ENCODE measurements at regions not wholly inside any gene's neighbourhood (a gene's known extent, or its start where the extent isn't known, plus 50 kb on each side); places are given as distances from the start of the nearest gene placed in this dataset.

DNA sequence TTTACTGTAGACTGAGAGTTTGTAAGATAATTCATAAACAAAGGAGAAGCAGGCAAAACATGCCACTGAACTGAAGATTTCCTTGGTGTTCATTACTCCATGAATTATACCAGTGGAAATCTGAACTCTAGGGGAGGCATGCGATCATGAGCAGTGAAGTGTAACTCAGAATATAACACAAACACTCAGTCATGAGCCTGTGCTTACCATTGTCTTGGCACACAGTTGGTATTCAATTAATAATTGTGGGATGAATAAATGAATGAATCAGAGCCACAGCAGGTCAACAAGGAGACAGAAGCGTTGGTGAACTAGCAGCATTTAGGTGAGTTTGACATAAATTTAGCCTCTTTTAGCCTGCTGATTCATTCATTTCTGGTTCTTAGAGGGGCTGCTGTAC lies 263.5 kb upstream of the DKK2 start:
- TF ChIP-seq, protein P1, sequence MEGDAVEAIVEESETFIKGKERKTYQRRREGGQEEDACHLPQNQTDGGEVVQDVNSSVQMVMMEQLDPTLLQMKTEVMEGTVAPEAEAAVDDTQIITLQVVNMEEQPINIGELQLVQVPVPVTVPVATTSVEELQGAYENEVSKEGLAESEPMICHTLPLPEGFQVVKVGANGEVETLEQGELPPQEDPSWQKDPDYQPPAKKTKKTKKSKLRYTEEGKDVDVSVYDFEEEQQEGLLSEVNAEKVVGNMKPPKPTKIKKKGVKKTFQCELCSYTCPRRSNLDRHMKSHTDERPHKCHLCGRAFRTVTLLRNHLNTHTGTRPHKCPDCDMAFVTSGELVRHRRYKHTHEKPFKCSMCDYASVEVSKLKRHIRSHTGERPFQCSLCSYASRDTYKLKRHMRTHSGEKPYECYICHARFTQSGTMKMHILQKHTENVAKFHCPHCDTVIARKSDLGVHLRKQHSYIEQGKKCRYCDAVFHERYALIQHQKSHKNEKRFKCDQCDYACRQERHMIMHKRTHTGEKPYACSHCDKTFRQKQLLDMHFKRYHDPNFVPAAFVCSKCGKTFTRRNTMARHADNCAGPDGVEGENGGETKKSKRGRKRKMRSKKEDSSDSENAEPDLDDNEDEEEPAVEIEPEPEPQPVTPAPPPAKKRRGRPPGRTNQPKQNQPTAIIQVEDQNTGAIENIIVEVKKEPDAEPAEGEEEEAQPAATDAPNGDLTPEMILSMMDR (conservative IDR thresholded peaks at IDR 0.05; ENCODE audit: low read length), result no peak
- no peak overlapping the region for H3K4me3 ChIP-seq (ENCODE audit: low read length)
- DNase-seq (ENCODE audit: low read depth), result peak; percentile 11

- TF ChIP-seq, protein P1 (conservative IDR thresholded peaks at IDR 0.05; ENCODE audit: low read length), result no peak
- DNase-seq (ENCODE audit: low read depth), result no peak
- H3K4me3 ChIP-seq (ENCODE audit: low read length), result no peak overlapping the region
Observed at GRCh38 chr4:107292979-107293378, 256.9 kb upstream of the DKK2 start.

DNA sequence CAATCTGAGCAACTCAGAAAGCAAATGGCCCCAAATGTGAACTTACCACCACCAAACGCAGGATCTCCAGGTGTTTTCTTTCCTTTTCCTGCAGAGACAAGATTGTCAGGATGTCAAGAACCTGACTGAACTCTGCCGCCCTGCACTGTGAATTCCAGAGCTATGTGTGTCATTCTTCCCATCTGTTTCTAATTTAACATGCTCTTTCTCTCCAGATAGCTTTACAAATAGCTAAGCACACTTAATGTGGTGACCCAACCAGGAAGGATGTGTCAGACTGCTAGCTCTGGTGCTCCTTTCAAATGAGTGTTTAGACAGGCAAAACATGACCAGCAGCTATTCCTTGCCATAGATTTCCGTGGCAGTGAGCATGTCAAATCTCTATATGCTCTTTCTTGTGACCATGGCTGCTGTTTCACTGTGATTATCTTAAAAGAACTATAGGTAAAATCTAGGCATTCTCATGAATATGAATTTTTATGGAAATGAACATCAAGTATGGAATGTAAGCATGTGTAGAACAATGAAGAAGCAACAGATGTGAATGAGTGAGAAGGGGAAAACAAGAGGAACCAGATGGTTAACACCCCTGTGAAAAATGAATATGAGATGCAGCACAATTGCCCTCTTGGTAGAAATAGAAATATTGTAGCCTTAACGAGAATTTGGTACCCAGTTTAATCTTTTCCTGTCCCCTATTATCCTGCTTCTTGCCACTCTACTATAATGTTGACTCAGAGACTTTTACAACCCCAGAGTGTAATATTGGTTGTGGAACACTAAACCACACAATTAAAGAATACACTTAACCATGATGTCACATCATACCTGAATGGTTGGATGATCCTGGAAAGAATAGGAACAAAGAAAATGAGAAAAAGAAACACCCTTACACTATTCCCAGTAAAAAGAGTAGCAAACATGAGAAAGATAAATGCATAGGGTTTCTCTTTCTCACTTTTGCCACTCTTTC lies 247.8 kb upstream of the DKK2 start:
- TF ChIP-seq, protein P1 (conservative IDR thresholded peaks at IDR 0.05; ENCODE audit: low read length), result no peak
- no peak overlapping the region for H3K4me3 ChIP-seq (ENCODE audit: low read length)
- peak; percentile 97 for DNase-seq (ENCODE audit: low read depth)

DNA sequence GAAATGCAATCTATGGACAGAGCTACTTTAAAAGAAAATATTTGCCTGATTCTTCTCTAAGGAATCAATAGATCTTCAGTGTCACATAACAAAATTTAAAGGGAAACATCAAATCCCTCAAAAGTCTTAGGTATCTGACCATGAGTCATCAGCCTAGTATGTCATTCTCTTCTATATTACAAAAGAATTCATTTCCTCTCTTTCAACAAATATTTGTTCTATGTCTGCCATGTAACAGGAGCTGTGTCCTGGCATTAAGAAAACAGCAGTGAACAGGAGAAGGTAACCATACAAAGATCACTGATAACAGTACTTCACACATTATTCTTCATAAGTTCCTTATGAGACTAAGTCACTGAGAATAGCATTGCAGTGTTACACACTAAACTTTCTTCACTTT lies 243.6 kb upstream of the DKK2 start:
- no peak overlapping the region for H3K4me3 ChIP-seq (ENCODE audit: low read length)
- TF ChIP-seq, protein P1 (conservative IDR thresholded peaks at IDR 0.05; ENCODE audit: low read length), result no peak
- DNase-seq (ENCODE audit: low read depth), result peak; percentile 56

- H3K4me3 ChIP-seq (ENCODE audit: low read length), result no peak overlapping the region
- TF ChIP-seq, protein P1 (conservative IDR thresholded peaks at IDR 0.05; ENCODE audit: low read length), result no peak
- DNase-seq (ENCODE audit: low read depth), result peak; percentile 14
Observed at GRCh38 chr4:107278791-107279483, 242.8 kb upstream of the DKK2 start.

DNA sequence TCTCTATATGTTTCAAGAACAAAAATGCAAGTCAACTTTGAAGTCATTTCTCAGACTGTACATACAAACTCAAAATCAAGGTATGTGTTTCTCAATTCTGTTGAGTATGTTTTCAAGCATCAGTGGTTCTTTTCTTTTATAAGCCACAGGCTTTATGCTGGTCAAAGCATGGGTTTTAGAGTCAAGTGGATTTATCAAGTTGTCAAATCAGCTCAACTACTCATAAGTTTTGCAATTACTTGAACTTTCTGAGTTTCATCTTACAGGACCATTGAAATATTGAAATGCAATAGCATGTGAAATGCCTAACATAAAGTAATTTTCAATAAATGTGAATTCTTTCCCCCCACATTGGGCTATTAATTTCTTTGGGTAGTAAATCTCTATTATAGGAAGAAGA lies 239.9 kb upstream of the DKK2 start:
- no peak overlapping the region for H3K4me3 ChIP-seq (ENCODE audit: low read length)
- DNase-seq (ENCODE audit: low read depth), result no peak
- TF ChIP-seq, protein P1 (conservative IDR thresholded peaks at IDR 0.05; ENCODE audit: low read length), result no peak

All from AG10803 (cell line).